Ovary (tissue), 3 donors: ENCODE measurements at regions not wholly inside any gene's neighbourhood (a gene's known extent, or its start where the extent isn't known, plus 50 kb on each side); places are given as distances from the start of the nearest gene placed in this dataset.

Experiments
- CTCF ChIP-seq, 3 donors: fragments of 450-650 bp in 2 of 3; fragments of 200-600 bp in 1 of 3; IDR thresholded peaks; one replicate each; pipeline versions ENCODE4 v1.5.1 to v1.8.0; 2016 to 2022; ENCODE audit warnings: antibody characterized with exemption in 3 of 3, mild to moderate bottlenecking in 1 of 3
- POLR2A ChIP-seq: fragments of 450-650 bp; IDR thresholded peaks from one replicate; pipeline ENCODE4 v1.6.1; 2017; ENCODE audit warnings: antibody characterized with exemption, mild to moderate bottlenecking, moderate library complexity
- donor health status: DM: no; HTN: no; CAD: no.

- TF ChIP-seq CTCF (IDR thresholded peaks at IDR 0.05): no peak
- no peak for TF ChIP-seq POLR2A
These were observed 413.6 kb downstream of the CDH2 start for GRCh38 chr18:27763341-27763740.
